GM23338 (cell line): ENCODE measurements at regions not wholly inside any gene's neighbourhood (a gene's known extent, or its start where the extent isn't known, plus 50 kb on each side); places are given as distances from the start of the nearest gene placed in this dataset.

Experiments
- CREB1 ChIP-seq: fragments of 250-450 bp; sonication (Bioruptor Pico); IDR thresholded peaks from 2 replicates; pipeline ENCODE4 v1.5.0; 2020; ENCODE audit warnings: low read depth, mild to moderate bottlenecking, moderate library complexity
- CTCF ChIP-seq, 2 experiments: fragments of 200-600 bp in 1 of 2; sonication (generic) in 1 of 2; conservative IDR thresholded peaks; 2 replicates each; pipeline versions ENCODE4 v1.5.1 to v1.6.1; 2016 to 2017; ENCODE audit warnings: antibody characterized with exemption in 2 of 2, low read depth in 2 of 2, mild to moderate bottlenecking in 2 of 2, moderate library complexity in 1 of 2
- EZH2 ChIP-seq: fragments of 200-600 bp; sonication (generic); IDR thresholded peaks from one replicate; pipeline ENCODE4 v1.8.0; 2017; ENCODE audit warnings: antibody characterized with exemption, mild to moderate bottlenecking, low read depth; ENCODE audit not compliant: unreplicated experiment
- EZH2phosphoT487 ChIP-seq: fragments of 200-600 bp; sonication (generic); IDR thresholded peaks from one replicate; pipeline ENCODE4 v1.8.1; 2018; ENCODE audit warnings: antibody characterized with exemption; ENCODE audit not compliant: unreplicated experiment
- POLR2AphosphoS5 ChIP-seq: IDR thresholded peaks from 2 replicates; pipeline ENCODE4 v1.6.1; 2016; ENCODE audit warnings: antibody characterized with exemption, low read depth
- REST ChIP-seq: IDR thresholded peaks from one replicate; pipeline ENCODE4 v1.6.1; 2018; ENCODE audit warnings: antibody characterized with exemption; ENCODE audit not compliant: unreplicated experiment
- ZNF462 ChIP-seq: fragments of 250-450 bp; sonication (Bioruptor Pico); IDR thresholded peaks from 2 replicates; pipeline ENCODE4 v1.5.0; 2020; ENCODE audit warnings: mild to moderate bottlenecking, moderate library complexity

- TF ChIP-seq CTCF (conservative IDR thresholded peaks at IDR 0.05; ENCODE audit: low read depth in 2 of 2) (no peak), POLR2AphosphoS5 (no peak), REST (no peak), CREB1 (CRISPR knock-in tag) (no peak), EZH2 (no peak), ZNF462 (CRISPR knock-in tag) (no peak), EZH2phosphoT487 (no peak)
Measured at GRCh38 chr13:32828711-32829110, 187.5 kb upstream of the KL start.
